Gastrocnemius medialis (tissue), 4 donors: ENCODE measurements at regions not wholly inside any gene's neighbourhood (a gene's known extent, or its start where the extent isn't known, plus 50 kb on each side); places are given as distances from the start of the nearest gene placed in this dataset.

Experiments
- ATAC-seq, 2 donors: fragments of 150-250 bp; one replicate each; pipeline ENCODE4 v1.9.1; 2016
- DNase-seq, 2 donors: peaks; one replicate each; pipeline ENCODE4 v3.0.0-alpha.2; 2019
- H3K27ac ChIP-seq, 4 donors: fragments of 200-600 bp; sonication (generic); 1 replicate in 1 of 4; 2 replicates in 3 of 4; pipeline ENCODE4 v1.5.1; 2016 to 2018; ENCODE audit warnings: mild to moderate bottlenecking in 2 of 4, moderate library complexity in 1 of 4
- H3K27me3 ChIP-seq, 3 donors: fragments of 200-600 bp; sonication (generic) in 2 of 3; 1 replicate in 1 of 3; 2 replicates in 2 of 3; pipeline versions ENCODE4 v1.5.1 to v1.6.0; 2016 to 2019; ENCODE audit warnings: mild to moderate bottlenecking in 1 of 3, moderate library complexity in 1 of 3
- H3K36me3 ChIP-seq, 2 donors: fragments of 200-600 bp; sonication (generic) in 1 of 2; one replicate each; pipeline ENCODE4 v1.5.1; 2017 to 2018
- H3K4me1 ChIP-seq, 2 donors: fragments of 200-600 bp; sonication (generic) in 1 of 2; one replicate each; pipeline ENCODE4 v1.5.1; 2016 to 2017; ENCODE audit warnings: mild to moderate bottlenecking in 2 of 2
- H3K4me3 ChIP-seq, 4 donors: fragments of 200-600 bp; sonication (generic) in 3 of 4; 1 replicate in 1 of 4; 2 replicates in 3 of 4; pipeline ENCODE4 v1.5.1; 2016 to 2019; ENCODE audit warnings: mild to moderate bottlenecking in 2 of 4
- H3K9me3 ChIP-seq, 3 donors: fragments of 200-600 bp; sonication (generic) in 2 of 3; 1 replicate in 1 of 3; 2 replicates in 2 of 3; pipeline ENCODE4 v1.5.1; 2016 to 2019
- CTCF ChIP-seq, 5 experiments: fragments of 450-650 bp in 3 of 5; fragments of 200-600 bp in 2 of 5; sonication (generic) in 2 of 5; IDR thresholded peaks in 4 of 5; conservative IDR thresholded peaks in 1 of 5; 1 replicate in 4 of 5; 2 replicates in 1 of 5; pipeline ENCODE4 v1.5.1; 2016 to 2019; ENCODE audit warnings: antibody characterized with exemption in 5 of 5, mild to moderate bottlenecking in 3 of 5, moderate library complexity in 3 of 5
- POLR2A ChIP-seq, 2 donors: fragments of 450-650 bp; IDR thresholded peaks; one replicate each; pipeline ENCODE4 v1.6.1; 2017; ENCODE audit warnings: antibody characterized with exemption in 2 of 2, mild to moderate bottlenecking in 2 of 2, moderate library complexity in 2 of 2
- in situ Hi-C, 4 donors: fragments of 200-750 bp; cut with MboI; loops; one replicate each; pipeline versions ENCODE4 v1.15.0 to v1.8.0; 2017; ENCODE audit warnings: low sequenced_read_pairs in 4 of 4
- intact Hi-C: fragments of 100-400 bp; cut with DNase I; formaldehyde crosslinking; loops from one replicate; pipeline ENCODE4 v1.15.1; 2023; ENCODE audit warnings: low total_unique reads

GRCh38 chr4:153943738-153944415, 155.0 kb upstream of the SFRP2 start:
- intact Hi-C loops (no loop called here), in situ Hi-C loops (no loop called here)
- Histone ChIP-seq H3K4me3 (no peak overlapping the region), H3K4me1 (no peaks in the 10 kb centered on the region), H3K36me3 (no peaks in the 10 kb centered on the region), H3K27ac (no peak overlapping the region), H3K9me3 (no peaks in the 10 kb centered on the region), H3K27me3 (no peaks in the 10 kb centered on the region)
- TF ChIP-seq CTCF (IDR thresholded peaks at IDR 0.05 in 4 of 5, conservative IDR thresholded peaks at IDR 0.05 in 1 of 5): no peak
- no peak for TF ChIP-seq POLR2A (IDR thresholded peaks at IDR 0.05)
- DNase-seq (no peak), ATAC-seq (no peak)

DNA sequence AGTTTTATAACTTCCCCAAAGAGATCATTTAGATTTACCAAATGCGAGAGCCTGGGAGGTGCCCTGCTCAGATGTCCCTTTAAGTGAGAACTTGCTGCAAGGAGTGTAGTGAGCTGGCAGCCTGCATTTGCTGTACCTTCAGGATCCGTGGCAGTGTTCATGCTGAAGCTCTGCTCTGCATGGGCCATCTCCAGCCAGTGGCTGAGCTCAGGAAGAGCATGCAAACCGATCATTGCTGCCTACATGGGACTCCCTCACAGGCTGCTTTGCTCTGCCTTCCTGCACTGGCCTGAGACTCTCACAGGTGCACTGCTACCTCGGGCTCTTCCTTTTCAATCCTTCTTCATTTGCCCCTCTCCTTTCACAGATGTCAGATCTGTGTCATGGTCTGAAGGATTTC, 152.0 kb upstream of the SFRP2 start:
- Histone ChIP-seq H3K27me3 (no peaks in the 10 kb centered on the region), H3K36me3 (no peaks in the 10 kb centered on the region), H3K4me1 (no peaks in the 10 kb centered on the region), H3K27ac (no peak overlapping the region), H3K9me3 (no peaks in the 10 kb centered on the region), H3K4me3 (no peak overlapping the region)
- no peak for DNase-seq
- in situ Hi-C loops: no loop called here
- TF ChIP-seq CTCF (IDR thresholded peaks at IDR 0.05 in 4 of 5, conservative IDR thresholded peaks at IDR 0.05 in 1 of 5) (no peak), POLR2A (IDR thresholded peaks at IDR 0.05) (no peak)
- intact Hi-C loops: no loop called here
- ATAC-seq: no peak

DNA sequence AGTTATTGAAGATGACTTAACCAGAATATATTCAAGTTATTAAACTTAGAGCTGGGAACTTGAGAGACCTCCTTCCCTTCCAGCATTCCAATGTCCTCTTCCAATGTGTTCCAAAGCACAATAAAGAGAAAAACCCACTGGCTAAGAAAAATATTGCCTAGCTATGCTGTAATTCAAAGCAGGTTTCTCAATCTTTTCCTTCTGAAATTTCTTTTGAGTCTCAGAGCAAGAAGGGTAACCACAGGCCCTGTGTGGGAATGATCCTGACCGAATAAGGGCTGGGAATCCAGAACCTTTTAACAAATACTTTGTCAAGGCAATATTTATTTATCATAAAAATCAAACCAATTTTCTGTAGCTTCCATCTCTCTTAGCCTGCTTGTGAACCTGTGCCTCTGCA, 150.7 kb upstream of the SFRP2 start:
- Histone ChIP-seq H3K27me3 (no peaks in the 10 kb centered on the region), H3K36me3 (no peaks in the 10 kb centered on the region), H3K9me3 (no peaks in the 10 kb centered on the region), H3K4me1 (no peaks in the 10 kb centered on the region), H3K4me3 (no peak overlapping the region), H3K27ac (no peak overlapping the region)
- in situ Hi-C loops (no loop called here), intact Hi-C loops (no loop called here)
- TF ChIP-seq POLR2A (IDR thresholded peaks at IDR 0.05) (no peak), CTCF (IDR thresholded peaks at IDR 0.05 in 4 of 5, conservative IDR thresholded peaks at IDR 0.05 in 1 of 5) (no peak)
- ATAC-seq (no peak), DNase-seq (no peak)

DNA sequence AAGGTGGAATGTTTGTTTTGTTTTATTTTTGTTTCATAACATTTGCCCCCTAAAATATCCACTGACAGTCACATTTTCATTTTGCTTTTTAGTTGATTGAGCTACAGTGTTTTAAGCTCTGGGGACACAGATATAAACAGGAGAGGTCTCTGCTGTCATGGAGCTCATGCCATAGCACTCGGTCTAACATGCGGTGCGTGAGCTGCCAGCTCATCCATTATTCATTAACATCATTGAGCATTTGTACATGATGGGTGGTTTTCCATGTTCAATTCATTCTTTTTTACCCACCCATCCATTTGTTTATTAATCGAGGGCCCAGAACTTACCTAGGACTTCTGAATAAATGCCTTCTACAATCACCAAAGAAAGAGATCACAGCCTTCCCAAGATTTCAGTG, 150.1 kb upstream of the SFRP2 start:
- no peaks in the 10 kb centered on the region for H3K27me3 ChIP-seq
- intact Hi-C loops: no loop called here
- H3K4me1 ChIP-seq: no peaks in the 10 kb centered on the region
- no peak overlapping the region for H3K27ac ChIP-seq
- H3K4me3 ChIP-seq: no peak overlapping the region
- H3K9me3 ChIP-seq: no peaks in the 10 kb centered on the region
- ATAC-seq (no peak), DNase-seq (no peak)
- in situ Hi-C loops: no loop called here
- no peak for TF ChIP-seq CTCF (IDR thresholded peaks at IDR 0.05 in 4 of 5, conservative IDR thresholded peaks at IDR 0.05 in 1 of 5)
- TF ChIP-seq POLR2A (IDR thresholded peaks at IDR 0.05): no peak
- H3K36me3 ChIP-seq: no peaks in the 10 kb centered on the region

DNA sequence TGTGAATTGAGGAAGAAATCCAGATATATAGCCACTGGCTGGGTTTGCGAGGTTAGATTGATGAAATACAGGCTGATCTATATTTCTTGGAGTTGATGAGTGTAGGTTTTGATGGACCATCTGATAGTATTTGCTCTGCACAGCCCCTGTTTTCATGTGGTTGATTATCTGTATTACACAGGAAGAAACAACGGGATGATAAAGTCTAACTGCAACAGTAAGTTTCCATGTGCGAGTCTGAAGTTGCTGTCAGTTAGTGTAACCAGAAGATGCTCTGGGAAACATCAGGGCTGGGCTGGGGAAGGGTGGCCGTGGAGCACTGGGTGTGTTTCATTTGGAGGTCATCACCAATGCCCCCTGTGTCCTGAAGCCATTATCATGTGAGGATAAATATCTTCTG, 148.4 kb upstream of the SFRP2 start:
- Histone ChIP-seq H3K4me1 (no peaks in the 10 kb centered on the region), H3K27me3 (no peaks in the 10 kb centered on the region), H3K36me3 (no peaks in the 10 kb centered on the region), H3K27ac (no peak overlapping the region), H3K4me3 (no peak overlapping the region), H3K9me3 (no peaks in the 10 kb centered on the region)
- intact Hi-C loops: no loop called here
- in situ Hi-C loops: no loop called here
- ATAC-seq (no peak), DNase-seq (no peak)
- TF ChIP-seq POLR2A (IDR thresholded peaks at IDR 0.05) (no peak), CTCF (IDR thresholded peaks at IDR 0.05 in 4 of 5, conservative IDR thresholded peaks at IDR 0.05 in 1 of 5) (no peak)
